ENCODE measurements at regions not wholly inside any gene's neighbourhood (a gene's known extent, or its start where the extent isn't known, plus 50 kb on each side); places are given as distances from the start of the nearest gene placed in this dataset.

- no peak for DNase-seq (ENCODE audit: low read depth)
Measured at GRCh38 chr2:88834376-88834775, 142.9 kb downstream of the RPIA start.

DNA sequence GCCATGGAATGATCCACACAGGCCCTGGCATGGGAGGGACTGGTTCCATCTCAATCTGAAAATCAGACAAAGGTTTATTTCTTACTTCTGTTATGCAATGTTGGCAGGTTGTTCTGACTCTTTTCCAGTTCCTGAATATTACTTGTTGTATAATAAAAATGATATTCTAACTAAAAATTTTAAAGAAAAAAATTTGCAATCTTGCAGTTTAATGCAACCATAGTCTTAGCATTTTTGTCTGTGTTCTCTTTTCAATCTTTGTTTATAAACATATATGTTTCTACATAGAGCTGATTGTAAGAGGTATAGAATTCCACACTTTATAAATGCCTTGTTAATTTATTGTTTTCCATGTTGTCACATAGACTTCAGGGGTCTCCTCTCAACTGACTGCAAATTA is 143.4 kb downstream of the RPIA start:
- no peak for DNase-seq (ENCODE audit: low read depth)

DNA sequence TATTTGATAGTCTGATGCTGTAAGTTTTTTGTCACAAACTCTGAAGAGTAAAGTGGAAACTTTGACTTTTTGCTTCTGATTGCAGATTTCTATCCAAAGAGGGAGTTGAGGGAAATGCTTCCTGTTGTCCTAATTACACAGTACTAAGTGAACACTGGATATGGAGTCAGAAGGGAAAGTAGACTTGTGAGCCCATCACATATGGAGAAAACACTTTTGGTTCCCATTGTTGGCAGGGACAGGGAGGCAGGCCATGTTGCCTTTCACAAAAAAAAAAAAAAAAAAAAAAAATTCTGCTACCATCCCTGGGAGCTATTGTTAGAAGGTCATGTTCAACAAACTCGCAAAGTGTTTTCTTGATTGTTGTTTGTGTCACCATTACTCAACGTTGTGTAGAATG is 144.3 kb downstream of the RPIA start:
- DNase-seq (ENCODE audit: low read depth): no peak

GRCh38 chr2:88836351-88836750 is 144.9 kb downstream of the RPIA start:
- no peak for DNase-seq (ENCODE audit: low read depth)

- DNase-seq (ENCODE audit: low read depth): no peak
Measured at GRCh38 chr2:88837511-88838160, 146.2 kb downstream of the RPIA start.

DNA sequence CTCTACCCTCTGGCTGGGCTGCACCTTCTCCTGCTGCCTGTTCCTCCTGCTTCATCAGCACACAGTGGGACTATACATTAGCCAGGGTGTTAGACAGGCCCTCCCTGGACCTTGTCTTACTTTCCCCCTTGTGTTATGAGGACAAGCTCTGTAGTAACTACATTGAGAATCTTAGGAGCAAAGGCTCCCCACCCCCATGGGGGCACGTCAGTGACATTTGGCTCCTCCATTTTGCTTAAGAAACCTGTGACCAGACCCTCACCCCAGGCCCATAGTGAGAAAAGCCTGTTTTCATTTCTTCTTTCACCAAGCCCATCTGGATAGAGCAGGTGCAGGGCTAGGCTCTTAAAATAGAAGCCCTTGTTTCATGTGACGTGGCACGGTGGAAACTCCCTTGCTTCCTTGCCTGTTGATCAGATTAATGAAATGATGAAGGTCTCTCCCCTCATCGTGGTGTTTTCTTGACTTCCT is 146.7 kb downstream of the RPIA start:
- DNase-seq (ENCODE audit: low read depth): no peak

- no peak for DNase-seq (ENCODE audit: low read depth)
Measured at GRCh38 chr2:88841224-88841929, 149.9 kb downstream of the RPIA start.

DNA sequence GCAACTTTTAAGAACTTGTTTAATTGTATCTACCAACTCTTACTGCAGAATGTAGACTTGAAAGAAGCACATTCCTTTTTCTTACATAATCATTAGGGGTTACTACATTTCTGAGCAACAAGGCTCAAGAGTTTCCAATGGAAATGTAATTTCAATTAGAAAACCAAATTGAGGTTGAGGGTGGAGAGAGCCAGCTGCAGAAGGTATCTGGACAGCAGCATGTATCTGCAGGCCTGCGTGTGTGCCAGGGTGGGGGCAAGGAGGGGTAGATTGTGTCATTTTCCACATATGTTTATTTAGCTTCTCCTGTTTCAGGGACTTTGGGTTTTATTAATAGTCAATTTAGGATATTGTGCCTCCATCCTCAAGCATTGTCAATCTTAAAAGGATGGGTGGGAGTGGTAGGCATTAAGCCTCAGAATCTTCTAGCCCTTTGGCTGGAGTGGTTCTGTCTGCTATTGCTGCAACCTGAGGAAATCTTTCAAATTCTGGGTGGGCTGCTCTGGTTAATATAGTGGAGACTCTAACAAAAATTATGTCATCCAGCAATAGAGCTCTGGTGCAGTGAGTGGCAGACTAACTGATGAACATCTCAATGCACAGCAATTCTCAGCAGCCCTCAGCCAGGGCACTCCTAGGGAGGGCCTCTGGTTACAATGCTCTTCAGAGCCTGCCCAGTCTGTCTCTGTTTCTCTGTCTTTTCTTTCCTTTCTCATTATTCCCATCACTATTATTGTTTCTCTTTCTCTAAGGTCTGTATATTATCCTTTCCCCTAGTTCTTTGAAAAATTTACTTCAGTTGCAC is 151.4 kb downstream of the RPIA start:
- no peak for DNase-seq (ENCODE audit: low read depth)

- DNase-seq (ENCODE audit: low read depth): no peak
Measured at GRCh38 chr2:88843651-88844050, 152.2 kb downstream of the RPIA start.

- DNase-seq (ENCODE audit: low read depth): no peak
Measured at GRCh38 chr2:88844960-88845359, 153.5 kb downstream of the RPIA start.

GRCh38 chr2:88845772-88846661 is 154.5 kb downstream of the RPIA start:
- DNase-seq (ENCODE audit: low read depth): no peak

GRCh38 chr2:88852753-88853402 is 161.4 kb downstream of the RPIA start:
- no peak for DNase-seq (ENCODE audit: low read depth)

- DNase-seq (ENCODE audit: low read depth): no peak
Measured at GRCh38 chr2:88853403-88853790, 161.9 kb downstream of the RPIA start.

DNA sequence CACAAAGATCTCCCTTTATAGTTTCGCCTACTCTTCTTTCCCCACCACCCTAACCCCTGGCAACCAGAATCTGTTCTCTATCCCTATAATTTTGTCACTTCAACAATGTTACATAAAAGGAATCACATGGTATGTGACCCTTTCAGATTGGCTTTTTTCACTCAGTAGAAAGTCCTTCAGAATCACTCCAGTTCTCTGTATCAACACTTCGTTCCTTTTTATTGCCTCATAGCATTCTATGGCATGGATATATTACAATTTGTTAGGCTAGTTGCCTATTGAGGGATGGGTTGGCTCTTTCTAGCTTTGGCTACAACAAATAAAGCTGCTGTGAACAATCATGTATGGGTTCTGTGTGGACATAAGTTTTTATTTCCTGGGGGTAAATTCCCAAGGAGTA is 163.1 kb downstream of the RPIA start:
- no peak for DNase-seq (ENCODE audit: low read depth)

GRCh38 chr2:88855620-88856408 is 164.3 kb downstream of the RPIA start:
- no peak for DNase-seq (ENCODE audit: low read depth)

GRCh38 chr2:88856409-88857135 is 165.1 kb downstream of the RPIA start:
- DNase-seq (ENCODE audit: low read depth): no peak

GRCh38 chr2:88857274-88857741 is 165.8 kb downstream of the RPIA start:
- DNase-seq (ENCODE audit: low read depth): no peak

- DNase-seq (ENCODE audit: low read depth): no peak
Measured at GRCh38 chr2:88857951-88858411, 166.5 kb downstream of the RPIA start.

DNA sequence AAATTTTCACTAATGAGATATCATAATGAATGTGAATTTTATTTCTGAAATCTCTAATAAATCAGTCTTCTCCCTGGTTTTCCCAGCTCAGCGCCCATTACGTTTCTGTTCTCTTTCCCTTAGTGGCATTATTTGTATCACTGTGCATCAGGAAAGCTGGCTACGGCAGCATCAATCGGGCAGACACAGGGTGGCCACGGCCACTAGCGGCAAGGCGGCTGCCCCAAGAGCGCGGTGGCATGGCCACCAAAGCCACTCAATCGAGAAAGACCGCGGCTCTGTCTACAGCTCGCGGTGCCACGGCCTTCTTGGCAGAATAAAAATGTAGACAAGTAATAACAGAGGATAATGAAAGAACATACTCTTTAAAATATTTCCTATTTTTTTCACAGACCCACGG is 168.0 kb downstream of the RPIA start:
- DNase-seq (ENCODE audit: low read depth): no peak
